HepG2 (cell line): ENCODE measurements at regions not wholly inside any gene's neighbourhood (a gene's known extent, or its start where the extent isn't known, plus 50 kb on each side); places are given as distances from the start of the nearest gene placed in this dataset.

Experiments
- ATAC-seq: fragments of 200-7000 bp; cut with Tn5 transposase; 3 replicates; pipeline ENCODE4 v1.9.1; 2020; ENCODE audit warnings: mild to moderate bottlenecking, moderate library complexity
- BruUV-seq: library from RNA; stranded (reverse); fragments of 400-500 nt; replicated peaks from 2 replicates; lab custom pipeline; 2021; lab: Mats Ljungman, UMichigan
- CTCF ChIA-PET: fragments of 300-600 bp; formaldehyde crosslinking; extraction: SDS; loops from one replicate; lab custom pipeline; 2021; ENCODE audit warnings: low total read pairs, inconsistent platforms, low intra/inter-chr PET ratio; lab: Yijun Ruan, JAX
- POLR2A ChIA-PET: fragments of 350-600 bp; sonication (Branson Sonifier 250); formaldehyde crosslinking; loops from one replicate; lab custom pipeline; 2020; ENCODE audit warnings: antibody characterized with exemption, inconsistent platforms; lab: Yijun Ruan, JAX
- DNase-seq: peaks from one replicate; pipeline ENCODE4 v3.0.0-alpha.2; 2015; ENCODE audit warnings: low spot score
- FAIRE-seq: peaks from 3 replicates; lab custom pipeline; 2011; peaks lifted over from hg19 to GRCh38; lab: Jason Lieb, UNC
- H2AFZ ChIP-seq: one replicate; pipeline ENCODE4 v1.6.1; 2011; ENCODE audit warnings: low read length, inconsistent platforms
- H3K27ac ChIP-seq: fragments of 300-600 bp; 3 replicates; pipeline ENCODE4 v1.8.0; 2011; ENCODE audit warnings: mixed run types, mild to moderate bottlenecking, mixed read lengths, low read length, inconsistent platforms; ENCODE audit not compliant: insufficient read depth; ENCODE audit errors: extremely low read length
- H3K27me3 ChIP-seq, 2 experiments: fragments of 200-600 bp in 1 of 2; 2 replicates in 1 of 2; 3 replicates in 1 of 2; pipeline versions ENCODE4 v1.6.0 to v1.8.0; 2011; ENCODE audit warnings: low read length in 2 of 2, mild to moderate bottlenecking in 2 of 2, moderate library complexity in 2 of 2, inconsistent platforms in 1 of 2; ENCODE audit not compliant: insufficient read depth in 2 of 2, control insufficient read depth in 1 of 2
- H3K36me3 ChIP-seq, 2 experiments: fragments of 200-600 bp in 1 of 2; replicated peaks in 1 of 2; 2 replicates in 1 of 2; 3 replicates in 1 of 2; pipeline versions ENCODE4 v1.5.1 to v1.8.0; 2011; ENCODE audit warnings: low read length in 2 of 2, inconsistent platforms in 1 of 2; ENCODE audit not compliant: insufficient read depth in 2 of 2, control insufficient read depth in 1 of 2
- H3K4me1 ChIP-seq: 2 replicates; pipeline ENCODE4 v1.5.1; 2012; ENCODE audit warnings: low read length, inconsistent platforms; ENCODE audit not compliant: insufficient read depth
- H3K4me2 ChIP-seq: 2 replicates; pipeline ENCODE4 v1.6.0; 2011; ENCODE audit warnings: low read depth, low read length, inconsistent platforms
- H3K4me3 ChIP-seq, 3 experiments: fragments of 200-600 bp in 1 of 3; sonication (generic), shearing (Covaris generic) in 1 of 3; replicated peaks in 1 of 3; 2 replicates each; pipeline ENCODE4 v1.5.1; 2011 to 2016; ENCODE audit warnings: low read length in 3 of 3, inconsistent platforms in 2 of 3, low read depth in 2 of 3, mild to moderate bottlenecking in 2 of 3, control low read depth in 1 of 3, mixed read lengths in 1 of 3; ENCODE audit not compliant: insufficient read depth in 1 of 3
- H3K79me2 ChIP-seq: one replicate; pipeline ENCODE4 v1.6.1; 2011; ENCODE audit warnings: low read length, inconsistent platforms; ENCODE audit not compliant: insufficient read depth
- H3K9ac ChIP-seq: 2 replicates; pipeline ENCODE4 v1.6.0; 2011; ENCODE audit warnings: mild to moderate bottlenecking, low read depth, low read length, inconsistent platforms; ENCODE audit not compliant: insufficient read depth
- H3K9me3 ChIP-seq: 2 replicates; pipeline ENCODE4 v1.5.1; 2012; ENCODE audit warnings: mild to moderate bottlenecking, low read length
- H4K20me1 ChIP-seq: 2 replicates; pipeline ENCODE4 v1.6.0; 2011; ENCODE audit warnings: inconsistent platforms, mild to moderate bottlenecking, low read length, moderate library complexity; ENCODE audit not compliant: insufficient read depth
- CBX5 ChIP-seq: sonication (generic); formaldehyde crosslinking; IDR thresholded peaks from 2 replicates; pipeline ENCODE4 v1.4.0; 2020; ENCODE audit warnings: missing genetic modification reagents, borderline replicate concordance
- CCDC6 ChIP-seq: sonication (generic); formaldehyde crosslinking; IDR thresholded peaks from 2 replicates; pipeline ENCODE4 v1.8.1; 2022; ENCODE audit warnings: mild to moderate bottlenecking, missing genetic modification reagents, moderate library complexity
- CTCF ChIP-seq: sonication (generic); formaldehyde crosslinking; IDR thresholded peaks from 2 replicates; pipeline ENCODE4 v1.5.0; 2020; ENCODE audit warnings: mild to moderate bottlenecking, missing genetic modification reagents, moderate library complexity
- DPF2 ChIP-seq: sonication (generic); formaldehyde crosslinking; IDR thresholded peaks from 2 replicates; pipeline ENCODE4 v1.4.0; 2020; ENCODE audit warnings: mild to moderate bottlenecking, low read depth, missing genetic modification reagents, borderline replicate concordance
- FUBP1 ChIP-seq: sonication (generic); formaldehyde crosslinking; IDR thresholded peaks from 2 replicates; pipeline ENCODE4 v1.5.1; 2020; ENCODE audit warnings: missing genetic modification reagents, mild to moderate bottlenecking, borderline replicate concordance
- HMGA1 ChIP-seq: sonication (generic); formaldehyde crosslinking; conservative IDR thresholded peaks from 2 replicates; pipeline ENCODE4 v1.4.0; 2020; ENCODE audit warnings: missing genetic modification reagents
- MAFF ChIP-seq: IDR thresholded peaks from 2 replicates; pipeline ENCODE4 v1.6.1; 2011; ENCODE audit warnings: low read depth, low read length, improper control_type of control experiment
- MAFK ChIP-seq, 2 experiments: IDR thresholded peaks in 1 of 2; conservative IDR thresholded peaks in 1 of 2; 2 replicates each; pipeline ENCODE4 v1.6.1; 2011; ENCODE audit warnings: improper control_type of control experiment in 2 of 2, low read length in 2 of 2
- POLR2G ChIP-seq: fragments of 200-400 bp; formaldehyde crosslinking; IDR thresholded peaks from 2 replicates; pipeline ENCODE4 v1.6.1; 2018; ENCODE audit warnings: mild to moderate bottlenecking, low read depth, low read length, moderate library complexity
- RARG ChIP-seq: sonication (generic); formaldehyde crosslinking; IDR thresholded peaks from 2 replicates; pipeline ENCODE4 v1.4.0; 2020; ENCODE audit warnings: low read depth, mild to moderate bottlenecking, missing genetic modification reagents
- SETDB1 ChIP-seq: sonication (generic); formaldehyde crosslinking; IDR thresholded peaks from 2 replicates; pipeline ENCODE4 v1.5.1; 2020; ENCODE audit warnings: missing genetic modification reagents, mild to moderate bottlenecking, borderline replicate concordance
- SMC3 ChIP-seq: IDR thresholded peaks from 2 replicates; pipeline ENCODE4 v1.6.1; 2011; ENCODE audit warnings: low read length, improper control_type of control experiment
- TBP ChIP-seq: sonication (generic); formaldehyde crosslinking; IDR thresholded peaks from 2 replicates; pipeline ENCODE4 v1.5.0; 2020; ENCODE audit warnings: missing genetic modification reagents
- ZFP37 ChIP-seq: sonication (generic); formaldehyde crosslinking; IDR thresholded peaks from 2 replicates; pipeline ENCODE4 v1.4.0; 2020; ENCODE audit warnings: missing genetic modification reagents, borderline replicate concordance
- ZMYM2 ChIP-seq: sonication (generic); formaldehyde crosslinking; IDR thresholded peaks from 2 replicates; pipeline ENCODE4 v1.8.0; 2022; ENCODE audit warnings: mild to moderate bottlenecking, missing genetic modification reagents
- ZNF558 ChIP-seq: sonication (generic); formaldehyde crosslinking; IDR thresholded peaks from 2 replicates; pipeline ENCODE4 v1.9.0; 2022; ENCODE audit warnings: mild to moderate bottlenecking, missing genetic modification reagents, borderline replicate concordance
- ZSCAN9 ChIP-seq: IDR thresholded peaks from 2 replicates; pipeline ENCODE4 v1.6.1; 2016; ENCODE audit warnings: borderline replicate concordance
- in situ Hi-C: cut with HindIII; loops from 2 replicates; pipeline ENCODE4 v1.10.0; 2017; ENCODE audit warnings: low pct_unique_long_range_greater_than_20kb; ENCODE audit not compliant: extremely low pct_ligation_motif_present
- intact Hi-C: fragments of 100-400 bp; cut with micrococcal nuclease; formaldehyde crosslinking; loops from one replicate; pipeline ENCODE4 v1.10.0; 2022; ENCODE audit not compliant: unreplicated experiment
- TF ChIP-seq, protein P1 (sequence below): fragments of 450-650 bp; IDR thresholded peaks from 2 replicates; pipeline ENCODE4 v1.6.1; 2017
- TF ChIP-seq, protein P2 (sequence below): sonication (generic); formaldehyde crosslinking; conservative IDR thresholded peaks from 2 replicates; pipeline ENCODE4 v1.4.0; 2020; ENCODE audit warnings: missing genetic modification reagents

- TF ChIP-seq SMC3 (peak; percentile 41; the same call in 1 of the 2 replicates), CCDC6 (no peak), MAFF (peak; percentile 75), SETDB1 (CRISPR knock-in tag) (no peak), ZFP37 (CRISPR knock-in tag) (no peak), HMGA1 (no peak), ZMYM2 (no peak), MAFK (conservative IDR thresholded peaks at IDR 0.05 in 1 of 2, IDR thresholded peaks at IDR 0.05 in 1 of 2; ENCODE audit: low read length in 2 of 2) (peak; percentile 71 to 85), CBX5 (no peak), FUBP1 (CRISPR knock-in tag) (no peak)
- TF ChIP-seq, protein P1, sequence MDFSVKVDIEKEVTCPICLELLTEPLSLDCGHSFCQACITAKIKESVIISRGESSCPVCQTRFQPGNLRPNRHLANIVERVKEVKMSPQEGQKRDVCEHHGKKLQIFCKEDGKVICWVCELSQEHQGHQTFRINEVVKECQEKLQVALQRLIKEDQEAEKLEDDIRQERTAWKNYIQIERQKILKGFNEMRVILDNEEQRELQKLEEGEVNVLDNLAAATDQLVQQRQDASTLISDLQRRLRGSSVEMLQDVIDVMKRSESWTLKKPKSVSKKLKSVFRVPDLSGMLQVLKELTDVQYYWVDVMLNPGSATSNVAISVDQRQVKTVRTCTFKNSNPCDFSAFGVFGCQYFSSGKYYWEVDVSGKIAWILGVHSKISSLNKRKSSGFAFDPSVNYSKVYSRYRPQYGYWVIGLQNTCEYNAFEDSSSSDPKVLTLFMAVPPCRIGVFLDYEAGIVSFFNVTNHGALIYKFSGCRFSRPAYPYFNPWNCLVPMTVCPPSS: no peak
- TF ChIP-seq, all 625 proteins: peak for 5
Measured at GRCh38 chr19:27966390-27966816, 1246.5 kb downstream of the UQCRFS1 start (continued).

DNA sequence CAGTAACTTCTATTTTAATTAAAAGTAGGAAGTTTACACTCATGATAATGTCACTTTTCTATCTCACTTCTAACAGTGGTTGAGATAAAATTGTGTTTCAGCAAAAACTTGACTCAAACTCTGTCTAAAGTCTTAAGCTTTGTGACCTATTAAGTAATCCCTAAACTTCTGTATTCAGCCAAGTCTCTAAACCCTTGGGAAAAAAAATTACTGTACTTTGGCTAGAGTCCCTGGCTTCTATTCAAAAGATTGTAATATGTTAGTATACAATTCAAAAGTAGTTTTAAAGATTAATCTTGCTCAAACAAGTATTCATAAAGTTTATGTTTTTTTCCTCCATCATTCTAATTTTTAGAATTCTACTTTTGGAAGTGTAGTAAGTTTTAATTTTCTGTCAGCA lies 1248.8 kb downstream of the UQCRFS1 start:
- no peak for FAIRE-seq
- Histone ChIP-seq H3K79me2 (no peaks in the 10 kb centered on the region), H2AFZ (no peak overlapping the region), H3K4me1 (no peaks in the 10 kb centered on the region), H3K27ac (no peak overlapping the region), H3K9me3 (peaks cover 11% of the 10 kb centered on the region; the same call in 1 of the 2 replicates), H3K9ac (no peak overlapping the region), H3K36me3 (no peaks in the 10 kb centered on the region), H3K27me3 (no peaks in the 10 kb centered on the region), H4K20me1 (no peaks in the 10 kb centered on the region), H3K4me2 (no peak overlapping the region), H3K4me3 (no peak overlapping the region)
- ChIA-PET POLR2A (no interaction called here), CTCF (no interaction called here)
- DNase-seq: no peak
- BruUV-seq: no TSS peak
- intact Hi-C loops (no loop called here), in situ Hi-C loops (loop anchor here (25.0 kb wide), 1 partner anchor 748 kb away; no protein-coding TSS in a partner anchor)
- no peak for ATAC-seq
- TF ChIP-seq, protein P2, sequence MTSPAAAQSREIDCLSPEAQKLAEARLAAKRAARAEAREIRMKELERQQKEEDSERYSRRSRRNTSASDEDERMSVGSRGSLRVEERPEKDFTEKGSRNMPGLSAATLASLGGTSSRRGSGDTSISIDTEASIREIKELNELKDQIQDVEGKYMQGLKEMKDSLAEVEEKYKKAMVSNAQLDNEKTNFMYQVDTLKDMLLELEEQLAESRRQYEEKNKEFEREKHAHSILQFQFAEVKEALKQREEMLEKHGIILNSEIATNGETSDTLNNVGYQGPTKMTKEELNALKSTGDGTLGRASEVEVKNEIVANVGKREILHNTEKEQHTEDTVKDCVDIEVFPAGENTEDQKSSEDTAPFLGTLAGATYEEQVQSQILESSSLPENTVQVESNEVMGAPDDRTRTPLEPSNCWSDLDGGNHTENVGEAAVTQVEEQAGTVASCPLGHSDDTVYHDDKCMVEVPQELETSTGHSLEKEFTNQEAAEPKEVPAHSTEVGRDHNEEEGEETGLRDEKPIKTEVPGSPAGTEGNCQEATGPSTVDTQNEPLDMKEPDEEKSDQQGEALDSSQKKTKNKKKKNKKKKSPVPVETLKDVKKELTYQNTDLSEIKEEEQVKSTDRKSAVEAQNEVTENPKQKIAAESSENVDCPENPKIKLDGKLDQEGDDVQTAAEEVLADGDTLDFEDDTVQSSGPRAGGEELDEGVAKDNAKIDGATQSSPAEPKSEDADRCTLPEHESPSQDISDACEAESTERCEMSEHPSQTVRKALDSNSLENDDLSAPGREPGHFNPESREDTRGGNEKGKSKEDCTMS (CRISPR knock-in tag): no peak
- TF ChIP-seq DPF2 (CRISPR knock-in tag) (no peak), POLR2G (no peak), ZSCAN9 (CRISPR knock-in tag) (no peak), CTCF (CRISPR knock-in tag) (no peak), ZNF558 (CRISPR knock-in tag) (no peak), TBP (CRISPR knock-in tag) (no peak), RARG (no peak)
